Gastrocnemius medialis (tissue), 4 donors: ENCODE measurements at regions not wholly inside any gene's neighbourhood (a gene's known extent, or its start where the extent isn't known, plus 50 kb on each side); places are given as distances from the start of the nearest gene placed in this dataset.

ENCODE experiments used
- CTCF ChIP-seq, 5 experiments: fragments of 450-650 bp in 3 of 5; fragments of 200-600 bp in 2 of 5; sonication (generic) in 2 of 5; IDR thresholded peaks in 4 of 5; conservative IDR thresholded peaks in 1 of 5; 1 replicate in 4 of 5; 2 replicates in 1 of 5; pipeline ENCODE4 v1.5.1; 2016 to 2019; ENCODE audit warnings: antibody characterized with exemption in 5 of 5, mild to moderate bottlenecking in 3 of 5, moderate library complexity in 3 of 5
- POLR2A ChIP-seq, 2 donors: fragments of 450-650 bp; IDR thresholded peaks; one replicate each; pipeline ENCODE4 v1.6.1; 2017; ENCODE audit warnings: antibody characterized with exemption in 2 of 2, mild to moderate bottlenecking in 2 of 2, moderate library complexity in 2 of 2

- TF ChIP-seq POLR2A (IDR thresholded peaks at IDR 0.05) (no peak), CTCF (IDR thresholded peaks at IDR 0.05 in 4 of 5, conservative IDR thresholded peaks at IDR 0.05 in 1 of 5) (no peak)
Observed at GRCh38 chr3:13130464-13131193, 57.4 kb upstream of the IQSEC1 start.
